ENCODE measurements at regions not wholly inside any gene's neighbourhood (a gene's known extent, or its start where the extent isn't known, plus 50 kb on each side); places are given as distances from the start of the nearest gene placed in this dataset.

DNA sequence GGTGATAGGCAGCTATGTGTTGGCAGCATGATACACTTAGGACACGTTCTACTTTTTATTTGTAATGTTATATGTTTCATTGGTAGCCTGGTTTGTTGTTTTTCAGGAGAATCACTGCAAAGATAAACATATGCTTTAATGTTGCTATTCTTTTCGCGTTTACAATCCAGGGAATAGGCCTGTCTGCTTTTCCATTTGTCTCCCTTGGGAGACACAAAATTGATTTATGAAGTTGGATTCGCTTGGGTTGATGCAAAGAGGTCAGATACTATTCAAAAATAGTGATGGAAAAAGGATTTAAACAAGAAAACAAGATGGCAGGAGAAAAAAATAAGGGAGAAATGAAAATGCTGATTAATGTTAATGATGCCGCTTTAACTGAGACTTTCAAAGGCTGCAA lies 179.5 kb upstream of the SOX4 start:
- TF ChIP-seq, protein P1, sequence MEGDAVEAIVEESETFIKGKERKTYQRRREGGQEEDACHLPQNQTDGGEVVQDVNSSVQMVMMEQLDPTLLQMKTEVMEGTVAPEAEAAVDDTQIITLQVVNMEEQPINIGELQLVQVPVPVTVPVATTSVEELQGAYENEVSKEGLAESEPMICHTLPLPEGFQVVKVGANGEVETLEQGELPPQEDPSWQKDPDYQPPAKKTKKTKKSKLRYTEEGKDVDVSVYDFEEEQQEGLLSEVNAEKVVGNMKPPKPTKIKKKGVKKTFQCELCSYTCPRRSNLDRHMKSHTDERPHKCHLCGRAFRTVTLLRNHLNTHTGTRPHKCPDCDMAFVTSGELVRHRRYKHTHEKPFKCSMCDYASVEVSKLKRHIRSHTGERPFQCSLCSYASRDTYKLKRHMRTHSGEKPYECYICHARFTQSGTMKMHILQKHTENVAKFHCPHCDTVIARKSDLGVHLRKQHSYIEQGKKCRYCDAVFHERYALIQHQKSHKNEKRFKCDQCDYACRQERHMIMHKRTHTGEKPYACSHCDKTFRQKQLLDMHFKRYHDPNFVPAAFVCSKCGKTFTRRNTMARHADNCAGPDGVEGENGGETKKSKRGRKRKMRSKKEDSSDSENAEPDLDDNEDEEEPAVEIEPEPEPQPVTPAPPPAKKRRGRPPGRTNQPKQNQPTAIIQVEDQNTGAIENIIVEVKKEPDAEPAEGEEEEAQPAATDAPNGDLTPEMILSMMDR (IDR thresholded peaks at IDR 0.05) = no peak
- no peak for TF ChIP-seq POLR2A (IDR thresholded peaks at IDR 0.05)

Data from adrenal gland (tissue), 5 donors.